ENCODE measurements at regions not wholly inside any gene's neighbourhood (a gene's known extent, or its start where the extent isn't known, plus 50 kb on each side); places are given as distances from the start of the nearest gene placed in this dataset.
A peak's percentile ranks its signal among the peaks of the same experiment; 100 is the strongest.

DNA sequence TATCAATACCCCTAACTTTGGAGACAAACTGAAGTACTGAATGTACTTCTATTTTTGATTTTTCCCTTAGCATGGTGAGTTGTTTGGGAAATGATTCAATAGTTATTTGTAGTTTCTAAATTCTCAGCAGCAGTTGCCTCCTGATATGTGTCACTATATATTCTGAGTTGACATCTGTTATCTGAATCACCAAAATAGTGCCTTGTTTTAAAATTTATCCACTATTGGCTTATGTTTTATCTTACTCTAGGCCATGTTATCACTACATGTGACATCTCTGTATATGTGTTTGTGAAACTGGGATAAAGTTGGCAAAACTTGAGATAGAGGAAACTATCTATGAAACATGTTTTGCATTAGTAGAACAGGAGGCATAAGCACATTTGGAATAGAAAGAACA lies 317.6 kb downstream of the TLE4 start:
- no peak for DNase-seq

DNA sequence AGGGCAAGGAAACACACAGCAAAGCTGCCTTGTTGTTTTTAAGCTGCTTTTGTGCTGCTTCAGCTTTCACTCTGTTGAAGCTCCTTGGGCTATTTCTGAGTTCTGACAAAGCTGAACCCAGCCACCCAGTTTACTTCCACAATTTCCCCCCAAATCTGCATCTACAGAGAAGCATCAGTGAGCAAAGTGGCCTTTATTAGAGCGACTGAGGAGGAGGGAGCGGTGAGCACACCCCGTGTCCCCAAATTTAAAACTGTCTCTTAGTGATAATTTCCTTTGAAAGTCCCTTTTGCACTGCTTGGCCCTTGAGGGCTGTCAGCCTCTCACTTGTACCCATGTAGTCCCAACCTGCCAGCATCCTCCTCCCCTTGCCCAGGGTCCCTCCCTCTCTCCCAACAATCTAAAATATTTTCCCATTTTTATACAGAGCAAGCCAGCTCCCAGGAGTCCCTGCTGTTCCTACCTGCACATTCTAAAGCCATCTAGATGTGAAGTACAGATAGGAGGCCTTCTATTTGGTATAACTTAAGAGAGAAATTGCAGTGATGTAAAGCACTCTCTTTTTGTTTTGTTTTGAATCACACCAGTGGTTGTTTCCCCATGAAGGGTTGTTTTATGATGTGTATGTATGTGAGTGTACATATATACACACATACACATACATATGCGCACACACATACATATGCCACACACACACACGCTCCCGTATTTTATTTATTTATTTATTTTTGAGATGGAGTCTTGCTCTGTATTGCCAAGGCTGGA lies 313.5 kb downstream of the TLE4 start:
- DNase-seq, result no peak

DNA sequence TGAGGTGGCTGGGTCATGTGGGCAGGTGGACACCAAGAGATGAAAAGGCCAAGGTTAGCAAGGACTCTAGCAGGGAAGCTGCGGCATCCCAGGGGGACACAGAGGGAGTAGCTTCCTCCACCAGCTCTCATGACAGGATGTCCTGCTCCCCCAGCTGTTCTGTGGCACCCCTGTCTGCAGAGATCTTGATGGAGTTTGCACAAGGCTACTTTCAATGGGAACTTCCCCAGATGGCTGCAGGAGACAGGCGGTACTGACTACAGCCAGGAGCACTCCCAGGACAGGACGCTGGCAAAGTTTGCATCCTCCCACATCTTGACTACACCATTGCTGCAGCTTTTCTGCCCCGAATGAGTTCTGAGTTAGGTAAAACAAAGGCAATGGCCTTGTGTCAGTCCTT lies 312.8 kb downstream of the TLE4 start:
- DNase-seq, result no peak

DNA sequence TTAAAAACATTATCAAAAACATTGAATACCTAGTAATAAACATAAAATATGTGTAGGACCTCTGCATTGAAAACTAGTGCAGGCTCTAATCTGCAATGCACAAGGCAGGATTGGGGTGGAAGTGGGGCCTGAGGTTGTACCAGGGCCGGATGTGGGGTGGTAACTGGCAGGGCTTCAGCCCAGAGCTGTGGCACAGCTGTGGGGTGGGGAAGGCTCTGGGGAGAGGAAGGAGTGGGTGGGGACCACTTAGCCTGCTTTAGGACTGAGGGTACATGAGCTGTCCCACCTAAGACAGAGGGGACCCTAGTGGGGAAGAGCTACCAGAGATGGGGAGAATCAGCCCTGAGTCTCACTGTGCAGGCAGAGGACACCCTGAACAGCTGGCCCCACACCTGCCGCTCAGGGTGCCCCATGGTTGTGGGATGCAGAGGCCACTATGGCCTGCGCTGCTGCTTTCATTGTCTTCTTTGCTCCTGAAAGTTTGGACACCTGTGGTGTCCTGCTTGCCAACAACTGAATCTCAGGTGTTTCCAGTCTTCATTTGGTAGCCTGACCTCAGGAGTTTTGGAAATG lies 311.4 kb downstream of the TLE4 start:
- peak; percentile 45 to 64 for DNase-seq

DNA sequence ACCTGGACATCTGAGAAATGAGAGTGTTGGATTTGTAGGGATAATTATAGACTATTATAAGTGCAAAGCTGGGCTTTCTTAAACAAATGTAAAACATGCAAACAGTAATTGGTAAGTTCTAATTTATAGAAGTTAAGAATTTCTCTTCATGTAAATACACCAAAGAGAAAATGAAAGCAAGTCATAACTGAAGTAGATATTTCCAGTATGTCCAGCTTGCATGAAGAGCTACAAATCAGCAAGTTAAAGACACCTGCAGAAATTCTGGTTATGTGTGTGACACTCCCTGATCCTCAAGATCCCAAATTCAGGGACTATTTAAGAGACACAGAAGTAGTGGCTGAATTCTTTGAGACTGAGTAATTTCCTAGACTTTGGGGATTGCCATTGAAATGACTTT lies 308.9 kb downstream of the TLE4 start:
- DNase-seq, result no peak

DNA sequence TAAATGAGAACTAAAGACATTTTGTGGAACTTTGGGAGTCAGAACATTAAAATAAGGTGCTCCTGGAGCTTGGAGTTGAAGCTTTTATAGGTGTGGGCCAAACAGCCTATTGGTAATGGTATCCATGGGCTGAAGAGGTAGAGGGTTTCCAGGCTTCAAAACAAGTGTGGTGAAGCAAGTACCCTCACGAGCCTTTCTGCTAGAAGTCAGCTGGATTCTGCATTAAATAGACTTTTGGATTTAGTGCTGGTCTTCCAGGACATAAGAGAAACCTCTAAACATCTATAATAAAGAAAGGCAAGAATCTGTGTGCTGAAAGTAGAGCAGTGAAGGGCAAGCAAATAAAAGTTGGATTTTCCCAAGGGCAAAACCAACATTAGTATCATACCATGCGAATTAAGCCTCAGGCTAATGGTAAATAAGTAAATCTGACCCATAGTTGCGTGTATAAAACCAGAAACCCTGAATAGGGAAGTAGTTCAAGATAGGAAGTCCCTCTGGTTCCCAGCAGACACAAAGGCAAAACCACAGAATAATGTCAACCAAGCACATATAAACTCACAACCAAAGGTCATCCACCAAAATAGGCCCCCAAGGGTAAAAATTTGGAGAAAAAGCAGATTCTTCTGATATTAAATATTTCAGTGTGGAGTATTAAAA lies 306.3 kb downstream of the TLE4 start:
- no peak for DNase-seq

DNA sequence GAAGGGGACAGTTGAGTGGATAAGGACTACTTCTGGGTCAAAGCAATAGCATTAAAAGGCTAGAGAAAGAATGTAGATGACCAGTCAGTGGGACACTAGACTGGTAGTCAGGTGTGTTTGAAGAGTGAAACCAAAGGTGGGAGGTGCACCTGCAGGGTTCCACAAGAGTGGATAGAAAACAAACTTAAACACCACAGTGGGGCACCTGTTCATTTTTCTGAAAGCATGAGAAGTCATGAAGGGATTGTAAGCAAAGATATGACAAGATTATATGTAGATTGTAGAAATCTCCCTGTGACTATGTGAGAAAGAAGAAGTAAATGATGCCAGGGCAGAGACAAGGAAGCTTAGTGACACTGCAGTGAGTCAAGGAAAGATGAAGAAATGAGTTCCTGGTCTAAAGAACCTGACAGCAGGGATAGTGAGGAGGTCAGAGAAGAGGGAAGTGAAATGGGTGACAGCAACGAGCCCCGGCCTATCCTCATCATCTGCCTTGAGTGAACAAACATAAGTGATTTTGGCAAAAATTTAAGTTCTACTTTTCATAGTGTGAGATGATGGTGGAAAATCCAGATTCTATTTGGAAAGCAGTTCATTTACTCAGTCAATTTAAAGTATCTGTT lies 296.9 kb downstream of the TLE4 start:
- DNase-seq, result peak in 1 of 2 donors; percentile 58

DNA sequence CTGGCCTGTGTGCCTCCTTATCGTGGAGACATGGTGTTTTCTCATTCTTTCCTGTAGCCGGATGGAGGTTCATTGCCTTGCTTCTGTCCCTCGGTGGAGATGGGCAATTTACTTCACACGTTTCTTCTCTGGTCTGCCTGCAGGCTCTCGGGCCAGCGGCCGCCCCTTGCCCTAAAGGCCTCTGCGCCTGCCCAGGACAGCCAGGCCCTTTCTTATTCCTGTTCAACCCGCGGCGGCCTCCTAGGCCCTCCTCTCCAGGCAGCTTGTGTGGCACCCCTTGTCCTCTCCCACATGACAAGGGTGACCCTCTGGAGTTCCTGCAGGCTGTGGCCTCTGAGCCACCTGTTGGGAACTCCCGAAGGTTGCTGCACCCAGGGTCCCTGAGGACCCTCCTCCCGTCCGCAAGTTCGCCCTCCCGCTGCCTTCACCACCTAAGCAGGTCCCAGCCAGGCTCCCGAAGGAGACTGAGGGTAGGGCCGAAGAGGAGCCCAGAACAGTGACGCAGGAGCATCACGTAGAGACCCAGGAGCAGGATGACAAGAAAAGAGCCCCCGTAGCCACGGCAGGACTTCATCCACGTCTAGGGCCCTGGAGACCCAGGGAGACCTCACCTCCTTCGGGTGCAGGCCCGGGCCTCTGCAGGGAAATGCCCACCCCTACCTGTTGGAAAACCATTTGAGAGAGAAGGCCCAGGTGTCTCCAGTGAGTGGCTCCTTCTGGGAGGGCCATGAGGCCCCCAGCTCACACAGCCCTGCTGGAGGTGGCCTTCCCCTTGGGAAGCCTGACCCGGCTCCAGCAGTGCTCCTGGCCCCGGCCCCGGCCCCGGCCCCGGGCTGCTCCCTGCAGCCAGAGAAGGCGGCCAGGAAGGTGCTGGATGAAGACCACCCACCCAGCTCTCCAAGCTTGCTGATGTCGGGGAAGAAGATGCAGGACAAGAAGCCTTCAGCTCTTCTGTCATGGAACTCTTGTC lies 291.4 kb downstream of the TLE4 start:
- DNase-seq, result no peak

DNA sequence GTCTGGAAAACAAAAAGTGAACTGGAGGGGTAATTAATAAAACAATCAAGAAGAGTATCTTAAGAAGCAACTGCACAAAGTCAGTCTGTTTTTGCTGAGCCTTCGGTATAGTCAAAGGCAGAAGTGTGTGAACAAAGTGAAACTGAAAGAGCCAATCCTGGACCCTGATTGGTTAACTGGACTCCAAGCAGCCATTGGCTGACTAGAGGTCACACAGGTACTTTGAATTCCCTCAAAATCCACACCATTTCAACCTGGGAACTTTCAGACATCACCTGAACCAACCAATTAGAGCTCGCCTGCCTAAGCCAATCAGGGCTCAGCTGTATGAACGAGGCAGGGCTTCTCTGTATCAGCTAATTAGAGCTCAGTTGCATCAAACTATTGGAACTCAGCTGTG lies 286.7 kb downstream of the TLE4 start:
- DNase-seq, result peak; percentile 20 to 76

DNA sequence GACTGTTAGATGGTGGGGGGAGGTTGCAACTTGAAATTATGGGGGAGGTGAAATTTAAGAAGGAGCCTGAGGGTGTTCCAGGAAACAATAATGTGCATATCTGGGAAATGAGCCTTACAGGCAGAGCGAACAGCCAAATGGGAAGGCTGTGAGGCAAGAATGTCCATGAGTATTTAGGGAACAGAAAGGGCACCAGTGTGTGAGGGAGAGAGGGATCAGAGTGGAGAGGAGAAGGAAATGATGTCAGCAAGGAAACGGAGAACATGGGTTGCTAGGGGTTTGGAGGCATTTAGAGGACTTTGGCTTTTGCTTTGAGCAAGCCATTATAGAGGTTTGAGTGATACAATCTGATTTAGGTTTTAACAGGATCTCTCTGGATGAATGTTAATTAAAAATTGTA lies 285.4 kb downstream of the TLE4 start:
- DNase-seq, result no peak

DNA sequence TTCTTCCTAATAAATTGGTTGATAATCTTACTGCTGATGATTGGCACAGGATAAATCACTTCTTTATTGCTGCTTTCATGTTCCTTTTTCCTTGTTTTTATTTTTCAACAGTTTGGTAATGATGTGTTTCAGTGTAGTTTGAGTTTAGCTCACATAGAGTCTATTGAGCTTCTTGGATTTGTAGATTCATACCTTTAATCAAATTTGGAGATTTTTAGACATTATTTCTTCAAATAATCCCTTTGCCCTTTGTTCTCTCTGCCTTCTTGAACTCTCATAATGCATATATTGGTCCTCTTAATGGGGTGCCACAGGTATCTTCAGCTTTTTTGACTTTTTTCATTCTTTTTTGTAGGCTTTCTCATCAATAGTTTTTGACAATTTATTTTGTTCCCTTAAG lies 275.3 kb downstream of the TLE4 start:
- DNase-seq, result no peak

DNA sequence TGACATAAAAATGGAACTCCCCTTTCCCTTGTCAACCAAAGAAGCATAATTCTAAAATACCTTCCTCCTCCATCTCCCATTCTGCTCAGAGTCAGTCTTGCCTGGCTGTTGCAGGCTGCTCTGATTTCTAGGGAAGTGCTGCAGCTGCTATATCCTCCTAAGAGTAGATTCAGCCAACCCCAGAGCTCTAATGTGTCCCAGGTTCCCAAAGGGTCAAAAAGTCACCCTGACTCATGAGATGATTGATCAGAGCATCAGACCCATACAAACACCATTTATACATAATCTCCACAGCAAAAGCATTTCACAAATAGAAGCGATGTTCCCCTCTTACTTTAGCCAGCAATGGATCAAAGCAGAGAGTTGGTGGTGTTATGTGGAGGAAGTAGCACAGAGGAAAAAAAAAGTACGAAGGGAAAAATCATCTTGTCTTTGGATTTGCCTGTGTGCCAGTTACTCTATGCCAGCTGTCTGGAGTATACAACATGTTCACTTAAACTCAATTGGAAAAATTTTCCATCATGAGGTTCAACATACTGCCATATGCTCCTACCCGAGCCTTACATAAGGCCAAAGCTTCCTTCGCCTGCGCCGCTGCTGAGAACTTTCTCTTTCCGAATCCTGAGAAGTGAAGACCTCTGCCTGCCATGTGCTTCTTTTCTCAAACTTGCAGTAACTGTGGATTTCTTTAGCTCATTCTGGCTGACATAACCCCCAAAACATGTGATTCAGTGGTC lies 258.0 kb downstream of the TLE4 start:
- no peak for DNase-seq

DNA sequence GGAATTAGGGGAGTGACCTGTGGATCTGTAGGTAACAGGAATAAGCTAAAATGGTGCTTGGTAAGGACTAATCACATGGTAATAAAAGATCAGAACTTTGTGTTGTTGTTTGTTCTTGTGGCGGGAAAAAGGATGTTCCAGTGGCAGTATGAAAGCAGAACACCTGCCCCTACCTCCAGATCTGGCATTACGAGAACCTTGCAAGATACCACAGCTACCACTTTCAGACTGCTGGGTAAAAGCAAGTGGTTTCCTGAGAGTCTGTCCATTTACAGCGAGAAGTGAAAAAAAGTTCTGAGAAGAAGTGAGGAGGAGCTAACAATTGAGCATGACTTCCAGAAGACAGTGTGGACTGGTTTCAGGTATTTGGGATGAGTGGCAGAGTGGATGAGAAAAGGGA lies 252.5 kb downstream of the TLE4 start:
- no peak for DNase-seq

DNA sequence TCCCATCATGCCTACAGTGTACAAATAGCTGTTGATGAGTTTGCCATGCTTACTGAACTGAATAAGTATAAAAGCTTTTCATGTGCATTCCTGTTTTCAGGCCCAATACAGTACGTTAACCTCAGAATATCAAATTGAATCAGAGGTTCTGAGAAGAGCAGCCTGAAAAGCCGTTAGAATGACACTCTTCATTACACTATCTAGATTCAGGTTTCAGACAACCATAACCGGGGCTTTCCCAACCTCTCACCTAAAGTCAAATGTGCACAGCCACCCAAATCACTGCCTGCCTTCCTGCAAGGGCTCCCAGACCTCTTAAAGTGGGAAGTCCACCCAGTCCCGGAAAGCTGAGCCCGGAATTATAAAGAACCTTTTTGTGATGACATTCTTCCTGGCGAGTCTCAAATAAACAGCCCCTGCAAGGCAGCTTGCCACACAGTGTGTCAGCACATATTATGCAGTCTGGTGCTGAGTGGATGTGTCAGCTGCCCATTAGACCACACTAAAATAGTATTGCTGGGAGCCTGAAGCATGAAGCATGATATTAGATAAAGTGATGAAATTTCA lies 245.8 kb downstream of the TLE4 start:
- no peak for DNase-seq

DNA sequence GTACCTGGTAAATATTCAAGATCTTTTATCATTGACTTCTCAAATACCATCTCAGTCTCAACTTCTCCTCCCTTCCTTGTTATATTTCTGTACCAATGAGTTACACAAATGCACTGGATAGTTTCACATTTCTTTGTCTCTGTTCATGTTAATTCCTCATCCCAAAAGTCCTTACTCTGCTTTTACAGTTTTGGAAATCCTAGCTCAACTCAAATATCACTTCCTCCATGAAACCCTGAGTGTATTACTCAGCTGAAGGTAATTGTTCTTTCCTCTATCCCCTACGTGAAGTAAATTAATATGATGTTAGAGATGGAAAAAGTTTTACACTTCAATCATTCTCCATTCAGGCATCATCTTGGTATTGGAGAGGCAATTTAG lies 241.5 kb downstream of the TLE4 start:
- no peak for DNase-seq

DNA sequence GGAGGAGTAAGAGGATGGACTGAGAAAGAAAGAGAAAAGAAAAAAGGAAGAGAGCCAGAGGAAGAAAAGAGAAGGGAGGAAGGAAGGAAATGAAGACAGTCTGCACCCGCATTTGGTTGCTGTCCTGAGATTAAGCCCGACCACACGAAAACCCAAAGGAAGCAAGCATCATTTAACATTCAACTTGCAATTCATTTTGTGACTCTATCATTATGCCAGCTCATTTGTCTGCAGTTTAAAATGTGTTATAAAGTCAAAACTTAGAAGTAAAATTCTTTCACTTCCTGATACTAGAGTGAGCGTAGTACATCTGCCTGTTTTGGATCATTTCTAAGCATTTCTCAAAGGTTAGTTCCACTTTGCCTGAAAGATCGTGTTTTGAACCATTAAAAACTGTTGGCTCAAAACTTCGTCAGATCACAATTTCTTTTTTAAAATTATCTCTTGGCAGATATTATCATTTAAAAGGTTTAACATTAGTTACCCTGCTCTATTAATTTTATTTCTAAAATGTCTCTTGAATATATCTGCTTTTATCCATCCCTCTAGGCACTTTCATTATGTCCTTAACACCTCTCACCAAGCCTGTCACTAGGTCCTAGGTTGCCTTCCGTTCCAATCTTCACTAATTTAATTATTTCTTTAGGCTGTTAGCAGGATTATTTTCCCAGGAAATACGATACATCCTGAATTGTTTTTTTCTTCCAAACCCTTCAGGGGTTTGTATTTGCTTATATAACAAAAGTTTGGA lies 240.9 kb downstream of the TLE4 start:
- DNase-seq, result no peak

DNA sequence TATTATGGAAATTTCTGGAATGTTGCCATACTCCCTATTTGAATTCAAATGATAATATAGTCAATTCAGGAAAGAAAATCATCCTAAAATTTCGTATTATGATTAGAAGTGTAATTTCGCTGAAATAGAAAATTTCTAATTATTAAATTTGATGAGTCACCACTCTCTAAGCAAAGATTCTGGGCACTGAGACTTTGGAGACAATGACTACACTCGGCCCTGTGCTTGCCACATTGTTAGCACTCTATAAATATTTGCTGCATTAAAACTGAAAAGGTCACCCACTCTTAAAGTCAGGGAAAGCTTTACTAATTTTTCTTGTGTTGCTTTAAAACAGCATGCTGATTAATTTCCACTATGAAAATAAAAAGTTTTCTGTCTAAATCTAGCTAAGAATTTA lies 240.3 kb downstream of the TLE4 start:
- DNase-seq, result no peak

DNA sequence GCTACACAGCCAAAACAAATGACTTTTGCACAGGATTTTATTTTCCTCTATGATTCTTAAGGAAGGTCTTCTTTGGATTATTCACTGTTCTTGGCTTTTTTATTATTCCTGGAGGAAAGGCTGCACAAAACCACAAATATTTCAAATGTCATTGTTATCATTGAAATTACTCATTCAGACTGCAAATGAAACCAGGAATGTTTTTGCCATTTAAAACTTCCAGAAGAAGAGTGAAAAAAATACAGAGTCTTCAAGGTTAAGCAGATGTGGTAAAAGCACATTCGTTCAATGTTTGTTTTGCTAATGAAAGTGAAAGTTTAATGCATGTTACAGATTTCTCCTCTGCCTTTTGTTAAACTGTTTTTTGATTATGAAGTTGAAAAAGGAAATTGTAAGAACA lies 238.2 kb downstream of the TLE4 start:
- no peak for DNase-seq

DNA sequence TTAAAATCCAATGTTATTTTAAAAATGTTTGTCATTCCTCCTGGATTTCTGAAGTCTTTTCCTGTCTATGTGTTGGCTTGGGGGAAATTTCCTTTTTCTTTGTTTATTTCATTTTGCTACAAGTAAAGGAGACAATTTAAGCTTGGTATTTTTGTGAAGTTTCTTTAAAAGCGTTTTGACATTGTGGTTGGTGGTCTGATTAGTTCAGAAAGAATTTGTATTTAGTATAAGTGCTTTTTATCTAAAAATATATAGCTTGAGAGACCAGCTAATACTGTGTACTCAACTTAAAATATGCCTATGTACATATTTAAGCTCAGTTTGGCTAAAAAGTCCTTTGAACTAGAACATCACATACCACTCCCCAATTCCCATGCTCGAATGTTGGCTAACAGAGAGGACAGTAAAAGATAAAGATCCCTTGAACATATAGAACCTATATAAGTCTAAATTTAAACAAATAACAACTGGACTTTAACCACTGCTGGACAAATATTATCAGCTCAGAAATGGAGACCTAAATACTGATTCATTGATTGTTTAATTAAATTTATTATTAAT lies 237.6 kb downstream of the TLE4 start:
- no peak for DNase-seq

DNA sequence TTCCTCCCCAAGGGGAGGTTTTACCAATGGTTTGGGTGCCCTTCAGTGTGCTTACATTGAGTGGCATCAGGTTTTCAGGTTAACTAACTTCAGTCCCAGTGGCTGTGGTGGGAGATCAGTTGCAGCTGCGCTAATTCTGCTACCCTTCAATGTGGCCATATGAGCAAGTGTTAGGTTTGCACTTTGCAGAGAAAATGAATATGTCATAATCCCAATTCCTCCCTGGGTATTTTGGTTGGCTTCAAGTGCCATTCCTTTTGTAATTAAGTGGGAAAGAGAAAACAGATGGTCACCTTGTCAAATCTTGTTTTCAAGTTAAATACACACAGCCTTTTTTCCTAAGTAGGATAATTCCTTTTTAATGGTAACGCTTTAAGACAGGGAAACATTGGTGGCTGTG lies 236.2 kb downstream of the TLE4 start:
- DNase-seq, result no peak

DNA sequence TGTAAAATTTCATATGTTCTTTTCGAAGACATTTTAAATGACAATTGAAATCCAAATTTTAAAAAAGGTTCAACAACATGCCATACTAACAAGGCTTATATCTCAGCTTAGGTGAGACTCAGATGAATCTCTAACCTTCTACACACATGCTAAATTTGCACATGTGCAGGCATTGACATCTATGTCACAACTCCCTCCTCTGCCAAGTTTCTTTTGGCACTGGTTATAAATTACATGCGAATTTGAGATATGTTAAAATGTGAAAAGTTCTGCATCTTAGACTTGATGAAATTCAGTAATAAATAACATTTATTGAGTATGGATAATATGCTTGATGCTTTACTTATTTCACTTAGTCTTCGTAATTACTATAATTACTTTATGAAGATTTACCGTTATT lies 234.3 kb downstream of the TLE4 start:
- DNase-seq, result no peak
